ENCODE measurements at regions not wholly inside any gene's neighbourhood (a gene's known extent, or its start where the extent isn't known, plus 50 kb on each side); places are given as distances from the start of the nearest gene placed in this dataset.
"Not testable (repeated sequence)": the region's sequence is repeated elsewhere in the genome, so short reads cannot be mapped to it uniquely, and the experiment has no call there.

DNA sequence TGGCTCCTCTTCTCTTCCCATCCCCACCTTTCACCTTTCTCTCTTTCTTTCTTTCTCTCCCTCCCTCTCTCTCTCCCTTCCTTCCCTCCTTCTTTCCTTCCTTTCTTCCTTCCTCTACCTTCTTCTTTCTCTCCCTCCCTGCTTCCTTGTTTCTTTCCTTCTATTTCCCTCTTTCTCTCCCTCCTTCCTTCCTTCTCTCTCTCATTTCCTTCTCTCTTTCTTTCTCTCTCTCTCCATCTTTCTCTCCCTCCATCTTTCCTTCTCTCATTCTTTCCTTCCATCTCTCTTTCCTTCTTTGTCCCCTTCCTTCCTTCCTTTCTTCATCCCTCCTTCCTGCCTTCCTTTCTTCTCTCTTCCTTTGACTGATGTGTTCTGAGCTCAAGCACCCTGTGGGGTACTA lies 1467.0 kb upstream of the DEFB115 start:
- Histone ChIP-seq H3K27me3 (no peaks in the 10 kb centered on the region), H3K79me2 (ENCODE audit: low read depth) (no peaks in the 10 kb centered on the region), H3K27ac (no peak overlapping the region), H3K4me1 (no peaks in the 10 kb centered on the region), H3K4me2 (no peak overlapping the region), H3K36me3 (no peaks in the 10 kb centered on the region), H3K9me3 (ENCODE audit: low read depth) (peaks cover 19% of the 10 kb centered on the region), H3F3A (ENCODE audit: low read depth) (no peaks in the 10 kb centered on the region), H4K20me1 (ENCODE audit: low read depth) (no peaks in the 10 kb centered on the region), H2AFZ (replicated peaks) (no peak overlapping the region), H3K9ac (no peak overlapping the region), H3K4me3 (no peak overlapping the region)
- no peaks in the 10 kb centered on the region for H3K36me3 Mint-ChIP-seq
- H3K4me3 Mint-ChIP-seq, result no peak overlapping the region
- no peaks in the 10 kb centered on the region for H3K4me1 Mint-ChIP-seq
- H3K27ac Mint-ChIP-seq, result no peak overlapping the region
- TF ChIP-seq, protein P1, sequence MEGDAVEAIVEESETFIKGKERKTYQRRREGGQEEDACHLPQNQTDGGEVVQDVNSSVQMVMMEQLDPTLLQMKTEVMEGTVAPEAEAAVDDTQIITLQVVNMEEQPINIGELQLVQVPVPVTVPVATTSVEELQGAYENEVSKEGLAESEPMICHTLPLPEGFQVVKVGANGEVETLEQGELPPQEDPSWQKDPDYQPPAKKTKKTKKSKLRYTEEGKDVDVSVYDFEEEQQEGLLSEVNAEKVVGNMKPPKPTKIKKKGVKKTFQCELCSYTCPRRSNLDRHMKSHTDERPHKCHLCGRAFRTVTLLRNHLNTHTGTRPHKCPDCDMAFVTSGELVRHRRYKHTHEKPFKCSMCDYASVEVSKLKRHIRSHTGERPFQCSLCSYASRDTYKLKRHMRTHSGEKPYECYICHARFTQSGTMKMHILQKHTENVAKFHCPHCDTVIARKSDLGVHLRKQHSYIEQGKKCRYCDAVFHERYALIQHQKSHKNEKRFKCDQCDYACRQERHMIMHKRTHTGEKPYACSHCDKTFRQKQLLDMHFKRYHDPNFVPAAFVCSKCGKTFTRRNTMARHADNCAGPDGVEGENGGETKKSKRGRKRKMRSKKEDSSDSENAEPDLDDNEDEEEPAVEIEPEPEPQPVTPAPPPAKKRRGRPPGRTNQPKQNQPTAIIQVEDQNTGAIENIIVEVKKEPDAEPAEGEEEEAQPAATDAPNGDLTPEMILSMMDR (IDR thresholded peaks at IDR 0.05), result no peak
- TF ChIP-seq EZH2phosphoT487 (IDR thresholded peaks at IDR 0.05) (no peak), EZH2 (IDR thresholded peaks at IDR 0.05) (no peak)
- H3K9me3 Mint-ChIP-seq, result peaks cover 75% of the 10 kb centered on the region
- no peaks in the 10 kb centered on the region for H3K27me3 Mint-ChIP-seq (ENCODE audit: insufficient read depth, low read depth)
- no peak for DNase-seq (ENCODE audit: low spot score)

DNA sequence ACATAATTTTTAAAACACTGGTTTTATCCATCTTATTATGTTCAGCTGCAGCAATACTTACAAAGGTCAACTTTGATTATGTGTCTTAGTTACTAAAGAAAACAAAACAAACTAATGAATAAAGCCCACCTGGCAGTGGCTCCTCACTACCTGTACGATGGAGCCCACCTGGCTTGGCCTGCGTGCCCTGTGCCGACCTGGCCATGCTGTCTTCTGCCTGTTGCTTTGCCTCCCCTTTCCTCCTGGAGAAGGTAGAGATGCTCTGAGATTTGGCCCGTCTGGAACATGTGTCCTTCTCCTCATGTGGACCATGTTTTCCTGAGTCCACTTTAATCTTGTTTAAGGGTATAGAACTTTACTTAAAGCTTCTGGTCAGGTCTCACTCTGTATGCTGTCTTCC lies 1426.0 kb upstream of the DEFB115 start:
- not testable (repeated sequence) for H3K9ac ChIP-seq; H3F3A ChIP-seq (ENCODE audit: low read depth); H3K27ac Mint-ChIP-seq; H3K79me2 ChIP-seq (ENCODE audit: low read depth); H3K4me1 ChIP-seq; DNase-seq (ENCODE audit: low spot score); H3K36me3 ChIP-seq; H2AFZ ChIP-seq (replicated peaks); H3K4me3 Mint-ChIP-seq; H3K4me3 ChIP-seq; H3K36me3 Mint-ChIP-seq; H3K27me3 Mint-ChIP-seq (ENCODE audit: insufficient read depth, low read depth); H3K4me1 Mint-ChIP-seq; H4K20me1 ChIP-seq (ENCODE audit: low read depth); H3K27ac ChIP-seq; H3K4me2 ChIP-seq; H3K27me3 ChIP-seq
- peaks cover 12% of the 10 kb centered on the region for H3K9me3 ChIP-seq (ENCODE audit: low read depth)
- peaks cover 65% of the 10 kb centered on the region for H3K9me3 Mint-ChIP-seq

DNA sequence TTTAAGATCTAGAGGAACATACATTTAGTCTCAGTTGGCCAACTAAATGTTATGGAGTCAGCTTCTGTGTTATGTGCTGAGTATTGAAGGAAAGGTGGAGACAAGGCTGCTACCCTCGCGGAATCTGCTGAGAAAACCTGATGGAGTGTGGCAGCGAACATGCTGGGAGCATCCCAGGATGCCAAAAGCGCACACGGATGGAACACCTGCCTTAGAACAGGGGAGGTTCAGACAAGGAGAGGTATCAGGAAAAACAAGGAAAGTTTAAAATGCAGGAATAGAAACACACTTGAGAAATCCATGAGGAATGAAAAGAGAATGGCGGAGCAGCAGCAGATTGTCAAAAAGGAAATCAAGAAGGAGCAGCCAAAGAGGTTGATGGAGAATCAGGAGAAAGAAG lies 1389.5 kb upstream of the DEFB115 start:
- H3K27me3 Mint-ChIP-seq (ENCODE audit: insufficient read depth, low read depth); H3K4me2 ChIP-seq; H3K4me1 Mint-ChIP-seq; H3K4me3 Mint-ChIP-seq; H3K4me3 ChIP-seq; H4K20me1 ChIP-seq (ENCODE audit: low read depth); DNase-seq (ENCODE audit: low spot score); H3K36me3 Mint-ChIP-seq; H3K27me3 ChIP-seq; H2AFZ ChIP-seq (replicated peaks); H3F3A ChIP-seq (ENCODE audit: low read depth); H3K9ac ChIP-seq; H3K27ac Mint-ChIP-seq; H3K27ac ChIP-seq; H3K4me1 ChIP-seq; H3K36me3 ChIP-seq; H3K79me2 ChIP-seq (ENCODE audit: low read depth): not testable (repeated sequence)
- H3K9me3 Mint-ChIP-seq, result peaks cover 67% of the 10 kb centered on the region
- peaks cover 26% of the 10 kb centered on the region for H3K9me3 ChIP-seq (ENCODE audit: low read depth)

DNA sequence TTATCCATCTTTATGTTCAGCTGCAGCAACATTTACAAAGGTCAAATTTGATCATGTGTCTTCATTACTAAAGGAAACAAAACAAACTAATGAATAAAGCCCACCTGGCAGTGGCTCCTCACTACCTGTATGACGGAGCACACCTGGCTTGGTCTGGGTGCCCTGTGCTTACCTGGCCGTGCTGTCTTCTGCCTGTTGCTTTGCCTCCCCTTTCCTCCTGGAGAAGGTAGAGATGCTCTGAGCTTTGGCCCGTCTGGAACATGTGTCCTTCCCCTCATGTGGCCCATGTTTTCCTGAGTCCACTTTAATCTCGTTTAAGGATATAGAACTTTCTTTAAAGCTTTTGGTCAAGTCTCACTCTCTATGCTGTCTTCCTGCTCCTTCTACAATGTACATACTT lies 1388.8 kb upstream of the DEFB115 start:
- not testable (repeated sequence) for H2AFZ ChIP-seq (replicated peaks)

DNA sequence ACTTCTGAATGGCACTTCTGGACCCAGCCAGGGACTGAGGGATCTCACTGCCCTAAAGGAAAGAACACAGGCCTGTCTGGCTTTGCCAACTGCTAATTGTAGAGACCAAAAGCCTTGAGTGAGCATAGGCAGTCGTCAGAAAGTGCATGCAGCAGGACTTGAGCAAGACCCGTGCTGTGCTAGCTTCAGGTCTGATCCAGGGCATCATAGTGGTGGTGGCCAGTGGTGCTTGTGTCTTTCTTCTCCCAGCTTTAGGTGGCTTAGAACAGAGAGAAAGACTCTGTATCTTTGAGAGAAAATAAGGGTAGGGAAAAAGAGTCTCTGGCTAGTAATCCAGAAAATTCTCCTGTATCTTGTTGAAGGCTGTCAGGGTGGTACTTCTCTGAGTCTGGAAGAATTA lies 1385.6 kb upstream of the DEFB115 start:
- not testable (repeated sequence) for H3K36me3 Mint-ChIP-seq; H3K4me1 Mint-ChIP-seq; H3K4me1 ChIP-seq; H3K79me2 ChIP-seq (ENCODE audit: low read depth); H3K27me3 Mint-ChIP-seq (ENCODE audit: insufficient read depth, low read depth); H3K36me3 ChIP-seq; H3F3A ChIP-seq (ENCODE audit: low read depth); H3K4me3 ChIP-seq; DNase-seq (ENCODE audit: low spot score); H3K27ac Mint-ChIP-seq; H3K4me3 Mint-ChIP-seq; H3K9ac ChIP-seq; H3K4me2 ChIP-seq; H2AFZ ChIP-seq (replicated peaks); H3K27me3 ChIP-seq; H4K20me1 ChIP-seq (ENCODE audit: low read depth); H3K27ac ChIP-seq
- H3K9me3 Mint-ChIP-seq, result peaks cover 68% of the 10 kb centered on the region
- peaks cover 24% of the 10 kb centered on the region for H3K9me3 ChIP-seq (ENCODE audit: low read depth)

More for the DNA sequence above, 1388.8 kb upstream of the DEFB115 start:
- not testable (repeated sequence) for H3K4me3 ChIP-seq; H3K27me3 Mint-ChIP-seq (ENCODE audit: insufficient read depth, low read depth); H3K79me2 ChIP-seq (ENCODE audit: low read depth); H3K36me3 ChIP-seq; H3K27ac Mint-ChIP-seq; DNase-seq (ENCODE audit: low spot score); H3K4me3 Mint-ChIP-seq; H3K4me2 ChIP-seq; H3K27me3 ChIP-seq; H3K9ac ChIP-seq; H3K4me1 ChIP-seq; H3F3A ChIP-seq (ENCODE audit: low read depth); H3K27ac ChIP-seq; H3K36me3 Mint-ChIP-seq; H4K20me1 ChIP-seq (ENCODE audit: low read depth); H3K4me1 Mint-ChIP-seq
- H3K9me3 ChIP-seq (ENCODE audit: low read depth), result peaks cover 26% of the 10 kb centered on the region
- H3K9me3 Mint-ChIP-seq, result peaks cover 70% of the 10 kb centered on the region

All from neural progenitor cell (in vitro differentiated cells).